GM18520 (cell line): ENCODE measurements at regions not wholly inside any gene's neighbourhood (a gene's known extent, or its start where the extent isn't known, plus 50 kb on each side); places are given as distances from the start of the nearest gene placed in this dataset.
"Not testable (repeated sequence)": the region's sequence is repeated elsewhere in the genome, so short reads cannot be mapped to it uniquely, and the experiment has no call there.

Experiments used
- ATAC-seq: cut with Tn5 transposase; IDR thresholded peaks from one replicate; pipeline ENCODE4 v1.9.1; 2021; ENCODE audit not compliant: unreplicated experiment

DNA sequence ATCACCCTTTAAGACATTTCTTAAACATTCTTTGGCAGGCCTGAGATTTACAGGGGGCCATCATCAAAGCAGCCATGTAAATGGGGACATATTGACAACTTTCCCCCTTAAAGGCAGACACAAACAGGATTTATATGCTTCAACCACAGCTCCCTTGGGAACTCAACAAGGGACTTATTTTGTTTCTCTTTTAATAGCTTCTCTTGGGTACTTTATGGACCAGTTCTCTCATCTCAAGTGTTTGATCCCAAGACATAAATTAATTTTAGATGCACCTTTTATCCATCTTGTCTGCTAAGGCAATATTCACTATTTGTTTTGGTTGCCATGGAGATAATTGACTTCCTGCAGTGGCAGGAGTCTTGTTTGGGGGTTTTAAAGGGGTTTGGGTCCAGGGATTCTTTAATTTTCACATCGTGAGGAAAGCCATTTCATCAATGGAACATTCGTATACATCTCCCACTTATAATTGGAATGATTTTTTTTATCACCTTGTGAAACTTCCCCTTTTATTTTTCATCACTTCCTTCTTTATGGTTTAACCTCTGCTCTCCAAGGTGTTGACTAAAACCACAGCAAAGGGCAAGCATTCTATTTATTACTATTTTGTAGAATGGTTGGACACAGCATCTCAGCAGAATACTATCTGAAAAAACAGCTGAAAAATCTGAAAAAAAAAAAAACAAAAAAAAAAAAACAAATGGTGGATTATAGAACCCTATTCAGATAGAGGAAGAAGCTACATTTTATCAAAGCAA lies 726.0 kb downstream of the DIAPH3 start:
- no peak for ATAC-seq

DNA sequence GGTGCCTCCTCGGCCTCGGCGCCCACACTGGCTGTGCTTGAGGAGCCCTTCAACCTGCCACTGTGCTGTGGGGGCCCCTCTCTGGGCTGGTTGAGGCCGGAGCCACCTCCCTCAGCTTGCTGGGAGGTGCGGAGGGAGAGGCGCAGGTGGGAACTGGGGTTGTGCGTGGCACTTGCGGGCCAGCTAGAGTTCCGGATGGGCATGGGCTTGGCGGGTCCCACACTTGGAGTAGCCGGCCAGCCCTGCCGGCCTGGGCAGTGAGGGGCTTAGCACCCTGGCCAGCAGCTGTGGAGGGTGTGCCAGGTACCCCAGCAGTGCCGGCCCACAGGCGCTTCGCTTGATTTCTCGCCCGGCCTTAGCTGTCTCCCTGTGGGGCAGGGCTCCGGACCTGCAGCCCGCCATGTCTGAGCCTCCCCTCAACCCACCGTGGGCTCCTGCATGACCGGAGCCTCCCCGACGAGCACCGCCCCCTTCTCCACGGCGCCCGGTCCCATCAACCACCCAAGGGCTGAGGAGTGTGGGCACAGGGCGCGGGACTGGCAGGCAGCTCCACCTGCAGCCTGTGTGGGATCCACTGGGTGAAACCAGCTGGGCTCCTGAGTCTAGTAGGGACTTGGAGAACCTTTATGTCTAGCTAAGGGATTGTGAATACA lies 723.8 kb downstream of the DIAPH3 start:
- ATAC-seq: no peak

DNA sequence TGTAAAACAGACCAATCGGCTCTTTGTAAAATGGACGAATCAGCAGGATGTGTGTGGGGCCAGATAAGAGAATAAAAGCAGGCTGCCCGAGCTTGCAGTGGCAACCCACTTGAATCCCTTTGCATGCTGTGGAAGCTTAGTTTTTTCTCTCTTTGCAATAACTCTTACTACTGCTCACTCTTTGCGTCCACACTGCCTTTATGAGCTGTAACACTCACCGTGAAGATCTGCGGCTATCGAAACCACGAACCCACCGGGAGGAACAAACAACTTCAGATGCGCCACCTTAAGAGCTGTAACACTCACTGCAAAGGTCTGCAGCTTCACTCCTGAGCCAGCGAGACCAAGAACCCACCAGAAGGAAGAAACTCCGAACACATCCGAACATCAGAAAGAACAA lies 722.7 kb downstream of the DIAPH3 start:
- not testable (repeated sequence) for ATAC-seq

DNA sequence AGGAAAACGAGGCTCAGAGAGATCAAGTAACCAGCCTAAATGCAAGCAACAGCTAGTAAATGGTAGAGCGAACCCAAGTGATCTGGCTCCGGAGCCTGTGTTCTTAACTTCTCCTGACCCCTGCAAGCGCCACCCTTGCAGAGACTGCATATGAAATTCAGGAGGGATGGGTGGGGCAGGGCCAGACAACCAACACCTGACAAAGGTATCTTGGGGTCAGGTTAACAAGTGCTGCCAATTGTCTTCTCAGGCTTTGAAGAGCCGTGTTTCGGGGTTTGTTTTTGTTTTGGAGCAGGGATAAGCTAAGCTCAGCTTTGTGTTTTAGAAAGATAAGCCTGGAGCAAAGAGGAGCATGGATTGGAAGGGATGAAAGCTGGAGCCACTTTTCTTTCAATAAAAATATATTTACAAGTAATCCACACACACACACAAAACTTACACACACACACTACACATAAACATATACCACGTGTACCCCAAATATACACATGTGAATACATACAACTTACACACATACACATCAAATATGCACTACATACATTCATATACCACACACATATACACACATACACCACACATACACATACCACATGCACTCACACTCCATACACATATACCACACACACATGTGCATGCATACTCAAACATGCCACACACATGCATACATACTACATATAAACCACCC lies 722.0 kb downstream of the DIAPH3 start:
- no peak for ATAC-seq

DNA sequence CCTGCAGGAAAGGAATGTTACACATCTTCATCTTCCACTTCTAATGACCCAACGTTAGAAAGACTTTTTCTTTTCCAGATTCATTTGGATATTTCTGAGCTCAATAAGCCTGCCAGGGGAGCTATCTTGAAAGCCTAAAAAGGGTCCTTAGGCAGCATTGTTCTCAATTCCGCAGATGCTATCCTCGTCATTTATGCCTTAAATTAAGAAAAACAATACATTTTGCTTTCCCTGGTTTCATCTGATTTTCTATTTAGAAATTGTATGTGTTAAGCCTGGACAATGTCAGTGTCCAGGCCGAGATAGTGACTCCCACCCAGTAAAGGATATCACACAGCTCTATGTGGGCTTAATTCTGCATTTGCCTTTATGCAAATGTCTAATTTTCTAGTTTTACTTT lies 721.3 kb downstream of the DIAPH3 start:
- ATAC-seq: no peak

DNA sequence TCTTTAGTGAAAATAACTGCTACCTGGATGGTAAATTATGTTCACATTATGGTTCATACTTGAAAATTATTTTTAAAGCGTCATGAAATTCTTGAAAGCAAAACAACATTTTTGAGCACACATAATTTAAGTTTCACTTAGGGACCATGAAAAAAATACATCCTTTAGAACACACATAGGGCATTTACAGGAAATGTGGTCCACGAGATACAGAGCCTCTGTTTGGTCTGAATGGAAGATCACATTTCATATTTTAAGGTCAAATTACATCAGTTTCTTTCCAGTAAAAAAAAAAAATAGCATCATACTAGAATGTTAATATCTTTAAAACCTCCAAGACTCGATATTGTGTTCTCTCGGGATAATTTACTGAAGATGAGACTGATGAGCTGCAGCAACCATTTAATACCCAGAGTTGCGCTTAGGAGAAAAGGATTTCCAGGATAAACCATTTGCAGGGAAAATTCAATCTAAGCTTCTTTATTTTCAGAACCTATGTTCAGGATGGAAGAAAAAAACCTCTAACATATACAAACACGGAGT lies 720.7 kb downstream of the DIAPH3 start:
- no peak for ATAC-seq

DNA sequence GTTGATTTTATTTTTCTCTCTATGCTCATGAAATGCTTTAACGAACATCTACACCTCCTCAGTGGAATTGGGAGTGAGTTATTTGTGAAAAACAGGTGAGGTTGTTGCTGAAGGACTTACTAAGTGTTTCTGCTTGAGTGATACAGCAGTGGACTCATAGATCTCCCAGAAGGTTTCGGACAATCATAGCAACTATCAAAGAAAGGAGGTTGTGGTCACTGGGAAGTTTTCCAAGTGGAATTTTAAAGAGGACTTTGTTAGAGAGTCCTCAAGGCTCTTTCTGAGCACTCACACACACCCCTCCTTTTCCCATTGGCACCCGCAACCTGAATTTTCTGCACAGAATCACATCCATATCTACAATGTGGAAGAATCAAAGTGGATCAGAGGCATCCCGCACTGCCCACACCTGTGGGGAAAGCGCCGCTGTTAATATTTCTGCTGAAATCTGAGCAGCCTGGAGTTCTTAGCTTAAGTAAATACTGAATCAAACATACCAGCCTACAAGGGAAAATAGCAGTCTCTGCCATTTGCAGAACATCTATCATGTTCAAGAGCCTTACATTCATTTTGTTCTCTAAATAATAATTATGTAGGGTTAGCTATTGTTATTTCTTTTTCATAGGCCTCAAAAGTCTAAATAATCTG lies 719.4 kb downstream of the DIAPH3 start:
- no peak for ATAC-seq

DNA sequence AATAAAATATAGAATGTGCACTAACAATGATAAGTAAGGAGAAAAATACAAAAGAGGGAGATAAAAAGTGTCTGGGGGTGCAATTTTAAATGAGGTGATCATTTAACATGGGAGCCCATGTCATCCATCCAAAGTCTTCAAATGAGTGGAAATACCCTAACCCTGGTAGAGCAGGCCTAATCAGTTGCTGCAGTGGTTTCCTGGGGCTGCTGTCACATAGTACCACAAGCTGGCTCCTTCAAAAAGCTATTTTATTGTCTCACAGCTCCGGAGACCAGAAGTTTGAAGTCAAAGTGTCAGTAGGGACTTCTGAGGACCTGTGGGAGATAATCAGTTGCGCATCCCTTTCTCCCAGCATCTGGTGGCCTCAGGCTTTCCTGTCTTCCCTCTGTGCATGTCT lies 717.9 kb downstream of the DIAPH3 start:
- ATAC-seq: no peak

DNA sequence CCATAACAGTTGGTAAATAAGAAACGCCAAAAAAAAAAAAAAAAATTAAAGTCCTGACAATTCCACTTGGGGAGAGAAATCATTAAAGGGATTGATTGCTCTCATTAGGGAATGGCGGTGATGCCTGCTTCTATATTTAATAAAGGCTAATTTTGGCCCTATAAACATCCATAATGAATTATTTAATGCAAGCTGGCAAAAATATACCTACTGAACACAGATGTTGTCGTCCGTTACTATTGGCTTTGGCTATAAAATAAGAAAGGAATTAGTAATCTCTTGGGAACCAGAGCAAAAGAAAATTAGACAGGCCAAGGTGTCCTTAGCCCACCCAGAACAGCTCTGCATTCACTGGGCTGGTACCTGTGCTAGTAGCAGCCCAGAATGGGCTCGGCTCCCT lies 717.3 kb downstream of the DIAPH3 start:
- ATAC-seq: no peak

DNA sequence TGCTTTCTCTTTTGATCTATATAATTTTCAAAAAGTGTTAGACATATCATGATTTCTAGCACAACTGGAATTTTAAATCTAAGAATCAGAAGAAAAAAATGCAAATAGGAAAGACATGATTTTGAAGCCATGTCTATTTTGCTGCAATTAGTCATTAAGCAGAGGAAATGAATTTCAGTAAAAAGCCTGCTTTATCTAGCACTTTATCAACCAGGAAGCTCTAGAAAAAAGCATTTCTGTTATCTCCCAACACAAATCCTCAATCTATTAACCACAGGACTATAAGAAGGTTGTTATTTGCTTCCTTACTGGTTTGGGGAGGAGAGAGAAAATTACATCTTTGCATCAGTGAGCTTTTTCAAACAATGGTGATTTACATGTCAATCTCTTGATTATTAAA lies 716.7 kb downstream of the DIAPH3 start:
- ATAC-seq: no peak

DNA sequence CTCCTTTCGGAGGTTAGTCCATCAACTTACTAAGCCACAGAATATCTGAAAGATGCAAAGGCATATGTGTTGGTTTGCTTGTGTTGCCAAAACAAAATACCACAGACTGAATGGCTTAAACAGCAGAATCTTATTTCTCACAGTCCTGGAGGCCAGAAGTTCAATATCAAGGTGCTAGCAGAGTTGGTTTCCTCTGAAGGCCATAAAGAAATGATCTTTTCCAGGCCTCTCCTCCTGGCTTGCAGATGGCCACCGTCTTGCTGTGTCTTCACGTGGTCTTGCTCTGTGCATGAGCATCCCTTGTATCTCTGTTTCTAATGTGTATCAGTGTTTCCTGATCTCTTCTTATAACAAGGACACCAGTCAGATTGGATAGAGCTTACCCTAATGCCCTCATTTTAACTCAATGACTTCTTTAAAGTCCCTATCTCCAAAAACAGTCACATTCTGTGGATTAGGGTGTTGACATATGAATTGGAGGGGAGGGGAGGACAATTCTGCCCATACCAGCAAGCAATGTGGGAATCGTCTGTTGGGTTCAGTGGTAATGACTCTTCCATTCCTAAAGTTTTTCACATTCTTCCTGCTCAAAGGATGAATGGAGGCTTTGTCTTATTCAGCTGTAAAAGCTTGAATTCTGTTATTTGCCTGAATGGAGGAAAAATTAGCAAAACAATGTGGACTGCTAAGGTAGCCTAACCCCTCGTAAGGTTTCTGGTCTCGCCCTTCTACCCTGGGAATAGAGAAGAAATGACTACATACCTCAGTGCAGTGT lies 715.7 kb downstream of the DIAPH3 start:
- no peak for ATAC-seq

DNA sequence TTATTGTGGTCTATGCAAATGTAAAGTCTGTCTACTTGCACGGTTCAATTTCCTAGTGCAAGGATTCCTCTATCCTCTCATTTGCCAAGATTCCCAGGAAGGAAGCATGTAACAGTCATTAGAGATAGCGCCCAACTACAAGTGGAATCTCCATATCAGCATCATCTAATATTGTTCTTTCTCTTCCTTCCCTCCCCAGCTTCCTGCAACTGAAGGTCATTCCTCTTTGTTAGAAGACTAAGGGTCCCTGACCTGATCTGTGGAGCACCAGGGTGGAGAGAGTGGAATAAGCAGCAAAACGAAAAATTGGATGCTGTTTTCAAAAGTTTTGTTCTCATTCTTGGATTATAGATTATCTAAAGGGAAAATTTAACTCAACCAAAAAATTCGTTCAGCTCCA lies 714.0 kb downstream of the DIAPH3 start:
- no peak for ATAC-seq

DNA sequence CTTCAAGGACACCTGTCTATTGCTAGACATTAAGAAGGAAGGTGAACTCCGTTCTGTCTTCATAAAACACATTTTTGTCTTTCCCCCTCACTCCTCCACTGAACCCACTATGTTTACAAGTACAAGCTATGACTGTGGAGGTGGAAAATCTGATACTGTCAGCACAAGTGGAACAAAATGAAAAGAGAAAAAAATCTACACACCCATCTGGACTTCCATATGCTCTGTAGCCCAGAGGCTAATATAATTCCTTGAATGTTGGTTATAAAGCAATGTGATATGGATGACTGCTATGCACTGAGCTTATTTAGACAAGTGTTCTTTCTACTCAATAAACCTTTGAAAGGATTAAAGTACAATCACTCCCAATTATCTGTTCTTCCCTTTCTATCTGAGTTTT lies 713.5 kb downstream of the DIAPH3 start:
- ATAC-seq: no peak

DNA sequence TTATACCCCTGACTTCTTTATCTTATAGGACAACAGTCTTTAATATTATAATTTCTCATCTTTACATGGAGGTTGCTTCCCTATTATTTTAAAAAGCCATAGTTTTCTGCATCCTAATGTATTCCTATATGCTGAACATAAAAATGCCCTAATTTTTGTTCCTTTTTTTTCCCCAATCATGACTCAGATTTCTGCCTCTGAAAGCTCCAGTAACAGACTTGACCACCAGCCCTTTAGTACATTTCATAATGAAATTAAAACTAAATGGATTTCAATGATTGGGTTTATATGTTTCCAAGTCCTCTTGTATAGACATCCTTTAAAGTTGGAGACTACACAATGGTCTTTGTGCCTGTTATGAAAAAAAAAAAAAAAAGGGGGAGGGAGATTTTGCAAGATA lies 712.5 kb downstream of the DIAPH3 start:
- no peak for ATAC-seq

DNA sequence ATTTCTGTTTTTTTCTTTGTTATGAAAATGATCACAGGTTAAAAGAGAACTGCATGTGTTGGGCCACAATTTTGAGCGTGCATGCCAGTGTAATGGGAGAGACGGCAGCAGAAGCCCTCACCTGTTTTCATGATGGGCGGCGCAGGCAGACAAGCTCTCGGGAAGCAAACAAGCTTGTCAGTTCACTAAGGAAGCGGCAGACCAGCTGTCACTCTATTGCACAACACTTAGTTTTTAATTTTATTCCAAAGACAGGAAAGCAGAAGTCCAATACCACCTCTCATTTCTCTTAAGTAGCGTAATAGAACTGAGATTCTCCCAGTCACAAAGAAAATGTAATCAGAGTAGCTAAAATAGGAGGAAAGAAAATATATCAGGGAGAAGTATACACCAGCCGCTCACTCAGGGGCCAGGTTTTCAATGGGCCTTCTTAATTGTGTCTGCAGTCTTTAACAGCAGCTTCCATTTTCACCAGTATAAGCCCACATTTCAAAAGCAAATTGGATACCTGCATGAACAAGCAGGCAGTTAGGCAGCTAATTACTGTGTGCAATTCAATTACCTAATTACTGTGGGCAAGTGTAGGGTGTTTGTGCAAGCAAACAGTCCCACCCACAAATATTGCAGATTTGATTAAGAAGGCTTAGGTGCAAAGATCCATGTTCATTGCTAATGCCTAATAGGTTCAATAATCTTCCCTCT lies 711.4 kb downstream of the DIAPH3 start:
- ATAC-seq: no peak

DNA sequence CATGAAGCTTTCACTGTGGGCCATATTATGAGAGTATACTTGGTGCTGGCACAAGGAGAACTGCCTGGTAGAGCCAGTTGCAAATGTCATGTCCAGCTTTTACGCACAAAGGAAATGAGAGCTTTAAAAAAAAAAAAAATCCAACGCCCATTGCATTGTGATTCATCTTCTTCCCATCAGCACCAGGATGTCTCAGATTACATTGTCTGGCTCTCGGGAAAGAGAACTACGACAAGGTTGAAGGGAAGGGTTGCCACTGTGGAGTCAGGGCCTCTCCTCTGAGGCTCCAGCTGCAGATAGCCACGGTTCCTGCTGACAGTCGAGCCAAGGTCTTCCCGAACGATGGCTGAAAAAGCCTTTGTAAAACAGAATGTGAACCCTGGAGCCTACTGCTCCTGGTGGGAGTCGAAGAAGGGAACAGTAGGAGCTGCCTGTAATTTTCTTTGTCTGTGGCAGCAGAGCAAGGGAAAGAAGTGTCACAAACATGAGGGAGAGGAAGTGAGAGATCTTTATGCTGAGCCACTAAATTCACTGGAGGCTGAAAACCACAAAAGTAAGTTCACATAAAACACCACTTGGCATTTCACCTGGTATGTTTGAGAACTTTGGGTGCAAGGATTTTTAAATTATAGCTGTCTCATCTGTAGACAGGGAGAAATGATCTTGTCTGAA lies 704.7 kb downstream of the DIAPH3 start:
- no peak for ATAC-seq

DNA sequence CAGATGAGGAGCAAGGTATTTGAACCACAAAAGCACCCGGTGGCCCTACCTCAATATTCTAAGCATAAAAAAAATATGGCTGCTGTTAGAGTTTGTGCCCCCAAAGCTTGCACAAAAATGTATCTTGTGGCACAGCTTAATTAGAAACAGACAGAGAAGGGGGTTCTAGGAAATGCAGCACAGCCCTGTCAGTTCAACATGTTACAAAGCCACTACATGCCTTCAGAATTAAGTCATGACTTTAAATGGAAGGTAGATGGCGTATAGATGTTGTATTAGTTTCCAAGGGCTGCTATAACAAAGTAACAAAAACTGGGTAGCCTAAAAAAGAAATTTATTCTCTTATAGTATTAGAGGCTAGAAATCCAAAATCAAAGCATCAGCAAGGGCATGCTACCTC lies 703.8 kb downstream of the DIAPH3 start:
- ATAC-seq: no peak

DNA sequence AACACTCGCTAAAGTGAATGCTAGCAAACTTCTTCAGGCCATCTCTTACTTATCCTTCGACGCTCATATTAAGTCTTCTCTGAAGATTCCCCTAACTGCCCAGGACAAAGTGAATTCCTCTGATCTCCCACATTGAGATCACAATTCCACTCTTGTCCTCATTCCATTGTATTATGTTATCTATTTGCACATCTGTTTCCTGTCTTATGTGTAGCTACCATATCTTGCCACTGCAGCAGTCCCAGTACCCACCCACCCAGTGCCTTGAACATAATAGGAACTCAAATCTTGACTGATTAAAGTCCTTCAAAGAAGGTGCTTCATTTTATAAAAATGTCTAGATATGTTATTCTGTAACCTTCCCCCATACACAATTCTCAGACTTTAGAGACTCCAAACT lies 702.3 kb downstream of the DIAPH3 start:
- no peak for ATAC-seq

DNA sequence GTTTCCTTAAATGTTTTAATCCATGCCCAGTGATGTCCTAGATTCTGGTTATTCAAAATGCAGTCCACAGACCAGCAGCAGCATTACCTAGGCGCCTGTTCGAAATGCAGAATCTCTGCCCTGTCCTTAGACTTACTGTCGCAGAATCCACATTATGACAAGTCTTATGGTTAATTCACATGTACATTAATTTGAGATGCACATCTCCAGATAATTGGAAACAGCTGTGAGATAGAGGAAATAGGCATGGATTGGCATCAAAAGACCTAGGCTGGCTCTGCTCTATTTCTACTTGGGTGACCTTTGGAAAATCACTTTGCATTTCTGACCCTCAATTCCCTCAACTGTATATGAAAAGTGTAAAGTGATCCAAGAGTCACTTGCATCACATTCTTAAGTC lies 700.7 kb downstream of the DIAPH3 start:
- ATAC-seq: no peak

DNA sequence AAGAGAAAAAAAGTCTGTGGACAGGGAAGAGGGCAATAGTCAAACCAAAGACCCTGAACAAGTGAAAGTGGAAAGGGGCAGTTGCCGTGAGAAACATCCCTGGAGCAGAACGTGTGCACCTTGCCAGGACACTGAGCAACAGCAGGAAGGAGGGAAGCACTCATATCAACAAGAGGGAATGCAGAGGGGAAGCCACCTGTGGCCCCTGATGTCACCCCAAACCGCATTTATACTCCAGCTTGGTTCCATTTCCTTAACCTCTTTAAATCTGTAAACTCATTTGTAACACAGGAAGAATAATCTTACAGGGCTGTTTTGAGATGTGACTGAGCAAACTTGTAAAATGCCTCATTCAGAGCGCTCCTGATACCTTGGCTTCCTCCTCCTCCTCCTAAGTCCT lies 698.8 kb downstream of the DIAPH3 start:
- no peak for ATAC-seq
